Breast epithelium (tissue), 4 donors: ENCODE measurements at regions not wholly inside any gene's neighbourhood (a gene's known extent, or its start where the extent isn't known, plus 50 kb on each side); places are given as distances from the start of the nearest gene placed in this dataset.

Experiments used
- DNase-seq, 2 donors: peaks; one replicate each; pipeline ENCODE4 v3.0.0-alpha.2; 2019; ENCODE audit warnings: low spot score in 2 of 2
- H3K27ac ChIP-seq, 2 donors: fragments of 200-600 bp; sonication (generic) in 1 of 2; one replicate each; pipeline ENCODE4 v1.5.1; 2016 to 2019; ENCODE audit warnings: mild to moderate bottlenecking in 1 of 2
- H3K27me3 ChIP-seq, 2 donors: fragments of 200-600 bp; sonication (generic) in 1 of 2; one replicate each; pipeline versions ENCODE4 v1.5.1 to v1.6.0; 2017 to 2019; ENCODE audit warnings: control low read depth in 1 of 2, mild to moderate bottlenecking in 1 of 2
- H3K36me3 ChIP-seq: fragments of 200-600 bp; one replicate; pipeline ENCODE4 v1.5.1; 2019
- H3K4me1 ChIP-seq, 2 donors: fragments of 200-600 bp; sonication (generic); one replicate each; pipeline ENCODE4 v1.5.1; 2016 to 2019; ENCODE audit warnings: control low read depth in 1 of 2
- H3K4me3 ChIP-seq, 3 donors: fragments of 200-600 bp; sonication (generic); 1 replicate in 2 of 3; 2 replicates in 1 of 3; pipeline ENCODE4 v1.5.1; 2016 to 2019; ENCODE audit warnings: mild to moderate bottlenecking in 3 of 3, moderate library complexity in 2 of 3
- H3K9me3 ChIP-seq, 2 donors: fragments of 200-600 bp; sonication (generic) in 1 of 2; one replicate each; pipeline ENCODE4 v1.5.1; 2016 to 2019; ENCODE audit warnings: control low read depth in 1 of 2
- CTCF ChIP-seq, 3 donors: fragments of 450-650 bp; IDR thresholded peaks; one replicate each; pipeline ENCODE4 v1.5.1; 2016 to 2017; ENCODE audit warnings: antibody characterized with exemption in 3 of 3, mild to moderate bottlenecking in 3 of 3, moderate library complexity in 3 of 3
- POLR2A ChIP-seq: fragments of 450-650 bp; IDR thresholded peaks from one replicate; pipeline ENCODE4 v1.6.1; 2016; ENCODE audit warnings: antibody characterized with exemption, mild to moderate bottlenecking, moderate library complexity
- POLR2AphosphoS5 ChIP-seq, 3 donors: sonication (generic); formaldehyde crosslinking; IDR thresholded peaks; one replicate each; pipeline ENCODE4 v1.6.1; 2017; ENCODE audit warnings: antibody characterized with exemption in 3 of 3
- intact Hi-C: fragments of 100-400 bp; cut with DNase I; formaldehyde crosslinking; loops from one replicate; pipeline ENCODE4 v1.15.1; 2023; ENCODE audit warnings: low total_unique reads

GRCh38 chr1:195005338-195005737 lies 1602.9 kb downstream of the KCNT2 start:
- intact Hi-C loops, result no loop called here

GRCh38 chr1:194990483-194990882 lies 1617.8 kb downstream of the KCNT2 start:
- intact Hi-C loops, result no loop called here
- H3K4me1 ChIP-seq, result no peaks in the 10 kb centered on the region
- H3K27ac ChIP-seq, result no peak overlapping the region
- TF ChIP-seq POLR2AphosphoS5 (IDR thresholded peaks at IDR 0.05) (no peak), CTCF (IDR thresholded peaks at IDR 0.05) (no peak), POLR2A (no peak)
- H3K27me3 ChIP-seq, result no peaks in the 10 kb centered on the region
- no peak overlapping the region for H3K4me3 ChIP-seq
- no peaks in the 10 kb centered on the region for H3K9me3 ChIP-seq
- no peaks in the 10 kb centered on the region for H3K36me3 ChIP-seq
- DNase-seq, result no peak

More at GRCh38 chr1:195005338-195005737, 1602.9 kb downstream of the KCNT2 start:
- Histone ChIP-seq H3K4me3 (no peak overlapping the region), H3K27ac (no peak overlapping the region), H3K9me3 (no peaks in the 10 kb centered on the region), H3K36me3 (no peaks in the 10 kb centered on the region), H3K27me3 (no peaks in the 10 kb centered on the region), H3K4me1 (no peaks in the 10 kb centered on the region)
- DNase-seq, result no peak
- TF ChIP-seq POLR2AphosphoS5 (IDR thresholded peaks at IDR 0.05) (no peak), POLR2A (no peak), CTCF (IDR thresholded peaks at IDR 0.05) (no peak)

GRCh38 chr1:194975913-194976312 lies 1632.3 kb downstream of the KCNT2 start:
- no peaks in the 10 kb centered on the region for H3K9me3 ChIP-seq
- H3K4me3 ChIP-seq, result no peak overlapping the region
- intact Hi-C loops, result no loop called here
- H3K27me3 ChIP-seq, result no peaks in the 10 kb centered on the region
- DNase-seq, result no peak
- no peak overlapping the region for H3K27ac ChIP-seq
- no peak for TF ChIP-seq CTCF (IDR thresholded peaks at IDR 0.05)
- no peak for TF ChIP-seq POLR2A
- TF ChIP-seq POLR2AphosphoS5 (IDR thresholded peaks at IDR 0.05), result no peak
- H3K4me1 ChIP-seq, result no peaks in the 10 kb centered on the region
- H3K36me3 ChIP-seq, result no peaks in the 10 kb centered on the region

GRCh38 chr1:194968916-194969315 lies 1639.3 kb downstream of the KCNT2 start:
- no peak for TF ChIP-seq POLR2A
- no peak for TF ChIP-seq CTCF (IDR thresholded peaks at IDR 0.05)
- TF ChIP-seq POLR2AphosphoS5 (IDR thresholded peaks at IDR 0.05), result no peak
- intact Hi-C loops, result no loop called here

GRCh38 chr1:194959795-194960194 lies 1648.4 kb downstream of the KCNT2 start:
- Histone ChIP-seq H3K4me3 (no peak overlapping the region), H3K27ac (no peak overlapping the region), H3K4me1 (no peaks in the 10 kb centered on the region), H3K36me3 (no peaks in the 10 kb centered on the region), H3K27me3 (no peaks in the 10 kb centered on the region), H3K9me3 (no peaks in the 10 kb centered on the region)
- TF ChIP-seq POLR2AphosphoS5 (IDR thresholded peaks at IDR 0.05), result no peak
- no peak for TF ChIP-seq CTCF (IDR thresholded peaks at IDR 0.05)
- TF ChIP-seq POLR2A, result no peak
- intact Hi-C loops, result no loop called here
- no peak for DNase-seq

More at GRCh38 chr1:194968916-194969315, 1639.3 kb downstream of the KCNT2 start:
- H3K9me3 ChIP-seq, result no peaks in the 10 kb centered on the region
- DNase-seq, result no peak
- H3K36me3 ChIP-seq, result no peaks in the 10 kb centered on the region
- H3K27ac ChIP-seq, result no peak overlapping the region
- no peaks in the 10 kb centered on the region for H3K27me3 ChIP-seq
- no peaks in the 10 kb centered on the region for H3K4me1 ChIP-seq
- no peak overlapping the region for H3K4me3 ChIP-seq
